Ectodermal cell (in vitro differentiated cells): ENCODE measurements at regions not wholly inside any gene's neighbourhood (a gene's known extent, or its start where the extent isn't known, plus 50 kb on each side); places are given as distances from the start of the nearest gene placed in this dataset.

ENCODE experiments used
- H3K27ac ChIP-seq: 2 replicates; pipeline ENCODE4 v1.7.0; 2013; ENCODE audit warnings: mild to moderate bottlenecking, low read depth, low read length; ENCODE audit not compliant: insufficient read depth, poor library complexity, severe bottlenecking
- H3K27me3 ChIP-seq: 2 replicates; pipeline ENCODE4 v1.7.0; 2013; ENCODE audit warnings: mild to moderate bottlenecking, low read length; ENCODE audit not compliant: insufficient read depth, control insufficient read depth, poor library complexity, severe bottlenecking
- H3K36me3 ChIP-seq: one replicate; pipeline ENCODE4 v1.7.0; 2013; ENCODE audit warnings: low read length; ENCODE audit not compliant: control insufficient read depth, insufficient read depth
- H3K4me1 ChIP-seq: one replicate; pipeline ENCODE4 v1.7.0; 2013; ENCODE audit warnings: low read length; ENCODE audit not compliant: control insufficient read depth, insufficient read depth
- H3K4me3 ChIP-seq: 2 replicates; pipeline ENCODE4 v1.7.0; 2013; ENCODE audit warnings: low read depth, low read length, control low read depth; ENCODE audit not compliant: insufficient read depth
- H3K9me3 ChIP-seq: 2 replicates; pipeline ENCODE4 v1.7.0; 2013; ENCODE audit warnings: mild to moderate bottlenecking, low read length, moderate library complexity; ENCODE audit not compliant: control insufficient read depth
- WGBS, 2 experiments: methylation state at CpG; one replicate each; pipeline ENCODE4 v1.1.7; 2013; ENCODE audit warnings: missing lambda C conversion rate in 2 of 2; 5-methylcytosine and 5-hydroxymethylcytosine counted together

DNA sequence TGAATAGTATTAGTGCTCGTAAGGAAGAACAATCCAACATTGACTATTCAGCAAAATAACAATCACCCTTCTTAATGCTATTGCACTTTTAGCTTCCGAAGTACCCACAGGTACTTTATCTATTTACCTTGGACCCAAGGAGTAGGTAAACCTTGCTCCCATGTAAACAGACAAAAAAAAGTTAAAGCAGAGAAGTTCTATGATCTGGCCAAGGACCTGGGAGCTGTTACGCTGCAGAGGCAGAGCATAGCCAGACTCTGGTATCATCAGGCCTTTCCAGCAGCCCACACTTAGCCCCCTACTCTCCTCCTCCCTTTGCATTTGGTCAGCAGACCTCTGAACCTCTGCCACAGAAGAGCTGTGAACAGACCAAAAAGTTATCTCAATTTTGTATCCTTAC lies 130.3 kb upstream of the TPM1 start:
- WGBS, 2 experiments = 89 to 90% methylated on average over 3 of the region's 3 CpGs
- Histone ChIP-seq H3K4me3 (no peak overlapping the region), H3K27ac (no peak overlapping the region), H3K36me3 (no peaks in the 10 kb centered on the region), H3K27me3 (no peaks in the 10 kb centered on the region), H3K9me3 (no peaks in the 10 kb centered on the region), H3K4me1 (no peaks in the 10 kb centered on the region)

DNA sequence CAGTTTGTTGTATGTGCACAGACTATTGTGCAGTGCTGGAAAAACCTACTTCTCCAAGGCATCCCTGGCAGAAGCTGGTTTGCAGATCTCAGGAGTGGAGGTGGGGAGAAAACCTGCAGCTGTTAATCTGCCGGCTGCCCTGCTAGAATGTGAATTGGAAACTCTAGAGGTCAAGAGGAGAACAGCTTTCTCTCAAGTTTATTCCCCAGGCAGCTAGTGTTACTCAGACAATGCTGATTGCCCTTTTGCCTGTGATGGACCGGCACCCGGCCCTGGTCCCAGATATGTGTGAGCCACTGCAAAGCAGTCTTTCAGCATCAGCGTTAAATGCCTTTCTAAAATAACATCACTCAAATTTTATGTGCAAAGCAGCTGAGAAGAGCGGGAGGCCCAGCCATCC lies 129.7 kb upstream of the TPM1 start:
- Histone ChIP-seq H3K4me3 (no peak overlapping the region), H3K27me3 (no peaks in the 10 kb centered on the region), H3K4me1 (no peaks in the 10 kb centered on the region), H3K27ac (no peak overlapping the region), H3K36me3 (no peaks in the 10 kb centered on the region), H3K9me3 (no peaks in the 10 kb centered on the region)
- WGBS, 2 experiments = 47 to 52% methylated on average over 5 of the region's 5 CpGs

DNA sequence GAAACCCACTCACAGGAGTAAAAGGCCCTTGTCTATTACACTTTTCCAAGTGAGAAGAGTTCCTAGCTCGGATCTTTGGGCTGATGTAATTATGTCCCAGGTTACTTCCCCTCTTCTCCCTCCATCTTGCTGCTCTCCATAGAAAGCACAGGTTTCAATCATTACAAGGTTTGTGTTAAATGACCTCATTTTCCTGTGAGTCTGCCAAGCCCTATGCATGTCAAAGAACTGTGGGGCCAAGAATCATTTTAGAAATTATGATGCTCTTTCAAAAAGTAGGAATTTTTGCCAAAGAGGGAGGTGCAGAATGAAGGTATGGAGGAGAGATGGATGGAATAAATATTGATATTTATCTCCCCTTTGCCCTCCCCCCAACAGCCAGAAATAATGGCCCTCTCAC lies 129.3 kb upstream of the TPM1 start:
- H3K4me3 ChIP-seq = no peak overlapping the region
- 71 to 100% methylated on average over 1 of the region's 1 CpG for WGBS, 2 experiments
- no peaks in the 10 kb centered on the region for H3K27me3 ChIP-seq
- no peaks in the 10 kb centered on the region for H3K36me3 ChIP-seq
- no peaks in the 10 kb centered on the region for H3K9me3 ChIP-seq
- H3K4me1 ChIP-seq = no peaks in the 10 kb centered on the region
- H3K27ac ChIP-seq = no peak overlapping the region

DNA sequence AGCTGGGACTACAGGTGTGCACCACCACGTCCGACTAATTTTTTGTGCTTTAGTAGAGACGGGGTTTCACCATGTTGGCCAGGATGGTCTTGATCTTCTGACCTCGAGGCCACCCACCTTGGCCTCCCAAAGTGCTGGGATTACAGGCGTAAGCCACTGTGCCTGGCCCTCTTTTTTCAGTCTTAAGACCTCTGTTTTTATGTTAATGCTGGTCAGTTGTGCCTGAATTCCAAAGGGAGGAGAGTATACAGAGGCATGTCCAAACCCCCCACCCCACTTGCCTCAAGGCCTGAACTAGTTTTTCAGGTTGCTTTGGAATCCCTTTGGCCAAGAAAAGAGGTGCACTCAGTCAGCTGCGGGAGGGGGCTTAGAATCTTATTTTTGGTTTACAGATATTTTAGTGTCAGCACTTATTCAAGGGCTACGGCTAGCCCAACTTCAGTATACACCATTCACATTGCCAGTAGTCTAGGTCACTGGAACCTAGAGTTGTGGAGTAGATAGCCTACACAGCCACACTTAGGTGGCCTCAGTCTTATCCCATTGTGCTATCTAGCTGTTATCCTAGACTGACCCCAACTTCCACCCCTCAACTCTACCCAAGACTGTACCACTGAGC lies 128.0 kb upstream of the TPM1 start:
- Histone ChIP-seq H3K27ac (no peak overlapping the region), H3K36me3 (no peaks in the 10 kb centered on the region), H3K9me3 (no peaks in the 10 kb centered on the region), H3K4me3 (no peak overlapping the region), H3K27me3 (no peaks in the 10 kb centered on the region), H3K4me1 (no peaks in the 10 kb centered on the region)
- 79 to 82% methylated on average over 7 of the region's 7 CpGs for WGBS, 2 experiments

DNA sequence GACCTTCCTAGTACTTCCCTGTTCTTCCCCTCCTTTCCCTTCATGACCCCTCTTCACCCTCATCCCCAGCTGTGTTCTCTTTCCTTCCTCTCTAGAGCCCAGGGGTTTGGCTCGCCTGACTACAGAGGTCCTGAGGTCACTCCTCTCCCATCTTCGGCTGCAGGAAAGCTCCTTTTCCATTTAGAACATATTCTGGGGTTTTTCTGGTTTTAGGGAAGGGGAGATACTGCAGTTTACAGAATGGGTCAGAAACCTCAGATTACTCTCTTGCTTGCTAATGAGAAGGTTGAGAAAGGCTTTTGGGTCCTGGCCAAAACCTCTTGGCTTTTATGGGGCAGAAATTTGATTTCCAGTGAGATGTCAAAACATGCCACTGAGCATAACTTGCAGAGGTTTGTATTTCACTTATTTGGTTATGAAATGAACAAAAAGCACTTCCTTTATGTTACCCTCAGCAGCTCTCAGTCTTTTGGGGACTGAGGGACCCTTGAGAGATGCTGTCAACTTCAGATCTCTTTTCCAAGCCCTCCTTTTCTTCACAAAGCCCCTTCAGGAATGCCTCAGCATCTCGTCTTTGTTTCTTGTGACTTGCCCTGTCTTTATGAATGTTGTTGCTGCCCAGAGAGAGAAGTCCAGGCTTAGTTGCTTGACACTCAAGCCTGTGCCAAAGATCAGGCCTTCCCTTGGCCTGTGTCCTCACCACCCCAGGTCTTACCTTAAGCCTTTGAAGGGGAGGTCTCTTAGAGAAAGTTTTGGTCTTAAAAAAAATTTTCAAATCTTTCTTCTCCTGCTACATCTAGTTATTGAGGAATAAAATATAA lies 121.7 kb upstream of the TPM1 start:
- Histone ChIP-seq H3K36me3 (no peaks in the 10 kb centered on the region), H3K9me3 (no peaks in the 10 kb centered on the region), H3K27me3 (no peaks in the 10 kb centered on the region), H3K4me3 (no peak overlapping the region), H3K27ac (no peak overlapping the region), H3K4me1 (no peaks in the 10 kb centered on the region)
- 77 to 81% methylated on average over 3 of the region's 3 CpGs for WGBS, 2 experiments

DNA sequence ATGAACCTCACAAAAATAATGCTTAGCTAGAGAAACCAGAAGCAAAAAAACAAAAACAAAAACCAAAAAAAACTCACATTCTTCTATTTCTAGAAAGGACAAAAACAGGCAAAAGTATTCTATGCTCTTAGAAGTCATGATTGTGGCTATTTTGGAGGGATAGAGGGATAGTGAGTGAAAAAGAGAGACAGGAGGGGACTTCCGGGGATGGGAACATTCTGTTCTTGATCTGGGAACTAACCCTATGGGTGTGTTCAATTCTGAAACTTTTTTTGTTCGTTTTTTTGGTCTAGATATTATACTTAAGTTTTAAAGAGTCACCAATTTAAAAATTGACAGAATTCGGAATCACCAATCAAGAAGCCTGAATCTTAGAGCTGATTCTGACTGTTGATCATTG lies 120.0 kb upstream of the TPM1 start:
- WGBS, 2 experiments = 89 to 91% methylated on average over 2 to 3 of the region's 3 CpGs
- no peaks in the 10 kb centered on the region for H3K4me1 ChIP-seq
- no peaks in the 10 kb centered on the region for H3K9me3 ChIP-seq
- no peaks in the 10 kb centered on the region for H3K27me3 ChIP-seq
- no peaks in the 10 kb centered on the region for H3K36me3 ChIP-seq
- no peak overlapping the region for H3K4me3 ChIP-seq
- no peak overlapping the region for H3K27ac ChIP-seq

DNA sequence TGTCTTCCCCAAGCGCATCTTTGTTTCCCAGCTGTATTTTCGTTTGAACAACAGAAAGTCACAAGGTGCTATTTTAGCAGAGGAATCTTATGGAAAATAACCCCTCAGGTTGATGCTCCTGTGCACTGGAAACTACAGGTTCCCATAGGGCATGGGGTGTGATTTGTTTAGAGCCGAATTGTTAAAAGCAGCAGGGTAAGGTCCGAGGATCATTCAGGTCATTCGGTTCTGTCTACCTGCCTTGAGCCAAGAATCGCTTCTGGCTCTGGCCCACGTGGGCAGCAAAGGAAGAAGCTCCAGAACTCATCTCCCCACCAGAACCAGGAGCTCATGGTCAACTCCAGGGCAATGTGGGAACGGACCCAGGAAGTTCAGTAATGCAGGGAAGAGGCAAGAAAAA lies 116.7 kb upstream of the TPM1 start:
- H3K36me3 ChIP-seq = no peaks in the 10 kb centered on the region
- no peak overlapping the region for H3K4me3 ChIP-seq
- H3K27ac ChIP-seq = no peak overlapping the region
- no peaks in the 10 kb centered on the region for H3K9me3 ChIP-seq
- H3K27me3 ChIP-seq = no peaks in the 10 kb centered on the region
- 96 to 97% methylated on average over 8 of the region's 8 CpGs for WGBS, 2 experiments
- no peaks in the 10 kb centered on the region for H3K4me1 ChIP-seq

DNA sequence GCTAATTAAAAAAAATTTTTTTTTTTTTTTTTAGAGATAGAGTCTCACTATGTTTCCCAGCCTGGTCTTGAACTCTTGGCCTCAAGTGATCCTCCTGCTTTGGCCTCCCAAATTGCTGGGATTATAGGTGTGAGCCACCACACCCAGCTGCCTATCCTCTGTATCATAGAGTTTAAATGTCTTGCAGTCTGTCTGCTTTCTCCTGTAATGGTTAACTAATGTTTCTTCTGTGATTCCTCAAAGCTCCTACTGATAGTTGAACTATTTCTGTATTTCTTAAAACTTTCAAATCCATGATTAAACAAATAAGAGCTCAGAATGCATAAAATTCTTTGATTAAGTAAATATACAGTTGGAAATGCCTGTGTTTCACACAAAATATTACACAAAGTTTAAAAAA lies 115.4 kb upstream of the TPM1 start:
- Histone ChIP-seq H3K27ac (no peak overlapping the region), H3K4me1 (no peaks in the 10 kb centered on the region), H3K4me3 (no peak overlapping the region), H3K36me3 (no peaks in the 10 kb centered on the region), H3K27me3 (no peaks in the 10 kb centered on the region), H3K9me3 (no peaks in the 10 kb centered on the region)

DNA sequence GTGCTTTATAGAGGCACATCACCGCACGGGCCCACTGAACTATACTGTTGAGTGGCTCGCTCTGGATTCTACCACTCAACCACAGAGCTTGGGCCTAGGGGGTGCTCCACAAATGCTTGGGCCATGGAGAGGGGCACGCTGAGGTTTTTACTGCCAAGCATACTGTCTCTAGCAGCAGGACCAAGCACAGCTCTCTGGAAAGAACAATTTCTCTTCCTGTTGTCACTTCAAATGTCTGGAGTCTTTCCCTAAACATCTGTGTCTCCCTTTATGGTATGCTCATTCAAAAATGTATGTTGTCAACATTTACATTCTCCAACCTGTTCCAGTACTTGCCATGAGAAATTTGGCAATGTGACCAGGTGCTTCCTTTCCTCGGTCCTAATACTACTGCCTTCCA lies 114.7 kb upstream of the TPM1 start:
- no peaks in the 10 kb centered on the region for H3K27me3 ChIP-seq
- H3K4me1 ChIP-seq = no peaks in the 10 kb centered on the region
- no peaks in the 10 kb centered on the region for H3K36me3 ChIP-seq
- H3K27ac ChIP-seq = no peak overlapping the region
- WGBS, 2 experiments = 93 to 95% methylated on average over 5 of the region's 5 CpGs
- H3K9me3 ChIP-seq = no peaks in the 10 kb centered on the region
- no peak overlapping the region for H3K4me3 ChIP-seq

DNA sequence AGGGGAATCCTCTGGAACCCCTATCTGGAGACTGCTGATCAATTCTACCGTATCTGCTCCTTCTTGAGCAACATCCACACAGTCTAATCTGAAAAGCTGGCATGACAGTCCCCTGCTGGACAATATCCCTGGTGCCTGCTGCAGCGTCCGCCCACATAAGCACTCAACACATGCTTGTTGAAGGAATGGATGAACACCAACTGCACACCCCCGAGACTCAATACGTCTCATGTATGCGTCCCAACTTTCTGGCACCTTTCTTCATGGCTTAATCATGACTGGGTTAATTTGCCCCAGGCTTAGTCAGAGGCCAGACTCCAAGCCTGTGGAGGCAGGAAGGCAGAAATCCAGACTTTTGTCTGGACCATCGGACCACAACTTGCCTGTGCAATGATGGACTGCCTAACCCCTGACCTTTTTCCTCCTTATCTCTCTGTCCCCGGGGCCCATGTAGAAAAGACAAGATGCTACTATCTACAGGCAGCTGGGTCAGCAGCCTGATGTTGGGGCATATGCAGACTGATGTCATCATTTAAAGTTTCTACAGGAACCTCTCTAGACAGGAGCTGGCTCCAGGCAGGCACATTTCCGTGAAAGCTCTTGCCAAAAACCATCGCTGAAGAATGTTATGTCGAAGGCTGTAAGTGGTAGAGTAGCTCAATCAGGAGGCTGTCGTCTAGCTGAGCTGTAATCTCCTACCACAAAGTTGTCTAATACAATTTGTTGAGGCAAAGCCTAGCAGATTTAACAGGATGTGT lies 114.1 kb upstream of the TPM1 start:
- Histone ChIP-seq H3K27ac (no peak overlapping the region), H3K4me1 (no peaks in the 10 kb centered on the region), H3K36me3 (no peaks in the 10 kb centered on the region), H3K4me3 (no peak overlapping the region), H3K9me3 (no peaks in the 10 kb centered on the region), H3K27me3 (no peaks in the 10 kb centered on the region)
- 88 to 94% methylated on average over 12 of the region's 12 CpGs for WGBS, 2 experiments
